ENCODE measurements at regions not wholly inside any gene's neighbourhood (a gene's known extent, or its start where the extent isn't known, plus 50 kb on each side); places are given as distances from the start of the nearest gene placed in this dataset.
A peak's percentile ranks its signal among the peaks of the same experiment; 100 is the strongest.

GRCh38 chr2:18077231-18077630 is 198.8 kb downstream of the KCNS3 start:
- intact Hi-C loops (cut with micrococcal nuclease), result no loop called here
- Mint-ChIP-seq H3K27ac (no peak overlapping the region), H3K9me3 (peaks cover 0 to 6% (median 0%) of the 10 kb centered on the region in 11 donors), H3K36me3 (no peaks in the 10 kb centered on the region), H3K4me3 (no peak overlapping the region), H3K27me3 (peaks cover 0 to 10% (median 7%) of the 10 kb centered on the region in 5 donors), H3K4me1 (peaks cover 0 to 16% (median 2%) of the 10 kb centered on the region in 7 donors)
- ChIA-PET CTCF (no interaction called here), POLR2A (no interaction called here)
- ATAC-seq (no peak), DNase-seq (no peak)
- H3K27me3 ChIP-seq (ENCODE audit: control insufficient read depth in 2 of 2, insufficient read depth in 2 of 2, low read length in 2 of 2), result no peaks in the 10 kb centered on the region
- no peak overlapping the region for H3K27ac ChIP-seq (ENCODE audit: low read depth, low read length)
- no peak overlapping the region for H3K4me3 ChIP-seq (ENCODE audit: low read length)
- no peaks in the 10 kb centered on the region for H3K36me3 ChIP-seq (ENCODE audit: control insufficient read depth in 2 of 3, insufficient read depth in 3 of 3, low read length in 3 of 3)
- H3K9me3 ChIP-seq (ENCODE audit: control insufficient read depth in 2 of 3, low read length in 3 of 3), result no peaks in the 10 kb centered on the region
- H3K4me1 ChIP-seq (ENCODE audit: control insufficient read depth in 2 of 2, insufficient read depth in 2 of 2, low read length in 2 of 2), result no peaks in the 10 kb centered on the region

- Histone ChIP-seq H3K9me3 (ENCODE audit: control insufficient read depth in 2 of 3, low read length in 3 of 3) (no peaks in the 10 kb centered on the region), H3K4me1 (ENCODE audit: control insufficient read depth in 2 of 2, insufficient read depth in 2 of 2, low read length in 2 of 2) (no peaks in the 10 kb centered on the region), H3K36me3 (ENCODE audit: control insufficient read depth in 2 of 3, insufficient read depth in 3 of 3, low read length in 3 of 3) (no peaks in the 10 kb centered on the region), H3K27ac (ENCODE audit: low read depth, low read length) (no peak overlapping the region), H3K4me3 (ENCODE audit: low read length) (no peak overlapping the region), H3K27me3 (ENCODE audit: control insufficient read depth in 2 of 2, insufficient read depth in 2 of 2, low read length in 2 of 2) (no peaks in the 10 kb centered on the region)
- CTCF ChIA-PET, result no interaction called here
- H3K4me3 Mint-ChIP-seq, result no peak overlapping the region
- no peak for ATAC-seq
- POLR2A ChIA-PET, result no interaction called here
- intact Hi-C loops (cut with micrococcal nuclease), result no loop called here
- peaks cover 0 to 5% (median 0%) of the 10 kb centered on the region in 11 donors for H3K9me3 Mint-ChIP-seq
- DNase-seq, result no peak
- H3K27me3 Mint-ChIP-seq, result peaks cover 2 to 20% (median 14%) of the 10 kb centered on the region in 5 donors
- no peak overlapping the region for H3K27ac Mint-ChIP-seq
- no peaks in the 10 kb centered on the region for H3K36me3 Mint-ChIP-seq
- peaks cover 0 to 16% (median 2%) of the 10 kb centered on the region in 7 donors for H3K4me1 Mint-ChIP-seq
Observed at GRCh38 chr2:18074476-18074875, 196.0 kb downstream of the KCNS3 start.

- ChIA-PET POLR2A (no interaction called here), CTCF (no interaction called here)
- ATAC-seq (no peak), DNase-seq (no peak)
- no peaks in the 10 kb centered on the region for H3K36me3 ChIP-seq (ENCODE audit: control insufficient read depth in 2 of 3, insufficient read depth in 3 of 3, low read length in 3 of 3)
- H3K27ac ChIP-seq (ENCODE audit: low read depth, low read length), result no peak overlapping the region
- Mint-ChIP-seq H3K27ac (no peak overlapping the region), H3K36me3 (no peaks in the 10 kb centered on the region), H3K9me3 (peaks cover 0 to 5% (median 0%) of the 10 kb centered on the region in 11 donors), H3K4me3 (no peak overlapping the region), H3K4me1 (peaks cover 0 to 14% (median 2%) of the 10 kb centered on the region in 7 donors), H3K27me3 (peaks cover 3 to 20% (median 17%) of the 10 kb centered on the region in 5 donors)
- H3K4me1 ChIP-seq (ENCODE audit: control insufficient read depth in 2 of 2, insufficient read depth in 2 of 2, low read length in 2 of 2), result no peaks in the 10 kb centered on the region
- intact Hi-C loops (cut with micrococcal nuclease), result no loop called here
- no peaks in the 10 kb centered on the region for H3K9me3 ChIP-seq (ENCODE audit: control insufficient read depth in 2 of 3, low read length in 3 of 3)
- H3K27me3 ChIP-seq (ENCODE audit: control insufficient read depth in 2 of 2, insufficient read depth in 2 of 2, low read length in 2 of 2), result no peaks in the 10 kb centered on the region
- H3K4me3 ChIP-seq (ENCODE audit: low read length), result no peak overlapping the region
Observed at GRCh38 chr2:18073601-18074000, 195.1 kb downstream of the KCNS3 start.

GRCh38 chr2:18067588-18068384 is 189.3 kb downstream of the KCNS3 start:
- Histone ChIP-seq H3K27ac (ENCODE audit: low read depth, low read length) (no peak overlapping the region), H3K27me3 (ENCODE audit: control insufficient read depth in 2 of 2, insufficient read depth in 2 of 2, low read length in 2 of 2) (no peaks in the 10 kb centered on the region), H3K36me3 (ENCODE audit: control insufficient read depth in 2 of 3, insufficient read depth in 3 of 3, low read length in 3 of 3) (no peaks in the 10 kb centered on the region), H3K4me1 (ENCODE audit: control insufficient read depth in 2 of 2, insufficient read depth in 2 of 2, low read length in 2 of 2) (no peaks in the 10 kb centered on the region), H3K9me3 (ENCODE audit: control insufficient read depth in 2 of 3, low read length in 3 of 3) (no peaks in the 10 kb centered on the region), H3K4me3 (ENCODE audit: low read length) (no peak overlapping the region)
- Mint-ChIP-seq H3K27me3 (peaks cover 3 to 37% (median 16%) of the 10 kb centered on the region in 5 donors), H3K4me1 (no peaks in the 10 kb centered on the region), H3K9me3 (peaks cover 0 to 3% (median 0%) of the 10 kb centered on the region in 11 donors), H3K4me3 (no peak overlapping the region), H3K36me3 (no peaks in the 10 kb centered on the region), H3K27ac (peak overlapping the region in 1 of 9 donors; percentile 11)
- DNase-seq, result no peak
- intact Hi-C loops (cut with micrococcal nuclease), result no loop called here
- CTCF ChIA-PET, result no interaction called here
- POLR2A ChIA-PET, result no interaction called here
- no peak for ATAC-seq

- Mint-ChIP-seq H3K4me1 (no peaks in the 10 kb centered on the region), H3K9me3 (peaks cover 0 to 3% (median 0%) of the 10 kb centered on the region in 11 donors), H3K27me3 (peaks cover 3 to 35% (median 13%) of the 10 kb centered on the region in 5 donors), H3K4me3 (no peak overlapping the region), H3K36me3 (no peaks in the 10 kb centered on the region), H3K27ac (no peak overlapping the region)
- DNase-seq (no peak), ATAC-seq (no peak)
- ChIA-PET POLR2A (no interaction called here), CTCF (no interaction called here)
- no peaks in the 10 kb centered on the region for H3K36me3 ChIP-seq (ENCODE audit: control insufficient read depth in 2 of 3, insufficient read depth in 3 of 3, low read length in 3 of 3)
- no peaks in the 10 kb centered on the region for H3K9me3 ChIP-seq (ENCODE audit: control insufficient read depth in 2 of 3, low read length in 3 of 3)
- no peaks in the 10 kb centered on the region for H3K4me1 ChIP-seq (ENCODE audit: control insufficient read depth in 2 of 2, insufficient read depth in 2 of 2, low read length in 2 of 2)
- no peak overlapping the region for H3K27ac ChIP-seq (ENCODE audit: low read depth, low read length)
- no peaks in the 10 kb centered on the region for H3K27me3 ChIP-seq (ENCODE audit: control insufficient read depth in 2 of 2, insufficient read depth in 2 of 2, low read length in 2 of 2)
- H3K4me3 ChIP-seq (ENCODE audit: low read length), result no peak overlapping the region
- intact Hi-C loops (cut with micrococcal nuclease), result no loop called here
Observed at GRCh38 chr2:18066894-18067293, 188.4 kb downstream of the KCNS3 start.

- H3K27ac ChIP-seq (ENCODE audit: low read depth, low read length), result no peak overlapping the region
- ATAC-seq (no peak), DNase-seq (no peak)
- Mint-ChIP-seq H3K4me3 (no peak overlapping the region), H3K27me3 (peaks cover 3 to 32% (median 13%) of the 10 kb centered on the region in 5 donors), H3K9me3 (peaks cover 0 to 6% (median 0%) of the 10 kb centered on the region in 11 donors), H3K4me1 (no peaks in the 10 kb centered on the region), H3K27ac (no peak overlapping the region), H3K36me3 (no peaks in the 10 kb centered on the region)
- ChIA-PET CTCF (no interaction called here), POLR2A (no interaction called here)
- no peaks in the 10 kb centered on the region for H3K4me1 ChIP-seq (ENCODE audit: control insufficient read depth in 2 of 2, insufficient read depth in 2 of 2, low read length in 2 of 2)
- H3K9me3 ChIP-seq (ENCODE audit: control insufficient read depth in 2 of 3, low read length in 3 of 3), result no peaks in the 10 kb centered on the region
- H3K36me3 ChIP-seq (ENCODE audit: control insufficient read depth in 2 of 3, insufficient read depth in 3 of 3, low read length in 3 of 3), result no peaks in the 10 kb centered on the region
- intact Hi-C loops (cut with micrococcal nuclease), result no loop called here
- H3K27me3 ChIP-seq (ENCODE audit: control insufficient read depth in 2 of 2, insufficient read depth in 2 of 2, low read length in 2 of 2), result no peaks in the 10 kb centered on the region
- no peak overlapping the region for H3K4me3 ChIP-seq (ENCODE audit: low read length)
Observed at GRCh38 chr2:18066066-18066465, 187.6 kb downstream of the KCNS3 start.

- Histone ChIP-seq H3K9me3 (ENCODE audit: control insufficient read depth in 2 of 3, low read length in 3 of 3) (no peaks in the 10 kb centered on the region), H3K36me3 (ENCODE audit: control insufficient read depth in 2 of 3, insufficient read depth in 3 of 3, low read length in 3 of 3) (no peaks in the 10 kb centered on the region), H3K4me3 (ENCODE audit: low read length) (no peak overlapping the region), H3K27me3 (ENCODE audit: control insufficient read depth in 2 of 2, insufficient read depth in 2 of 2, low read length in 2 of 2) (no peaks in the 10 kb centered on the region), H3K27ac (ENCODE audit: low read depth, low read length) (no peak overlapping the region), H3K4me1 (ENCODE audit: control insufficient read depth in 2 of 2, insufficient read depth in 2 of 2, low read length in 2 of 2) (no peaks in the 10 kb centered on the region)
- no peak overlapping the region for H3K4me3 Mint-ChIP-seq
- no peak for ATAC-seq
- no peaks in the 10 kb centered on the region for H3K36me3 Mint-ChIP-seq
- no peaks in the 10 kb centered on the region for H3K4me1 Mint-ChIP-seq
- H3K9me3 Mint-ChIP-seq, result peaks cover 0 to 6% (median 0%) of the 10 kb centered on the region in 11 donors
- peaks cover 2 to 25% (median 9%) of the 10 kb centered on the region in 5 donors for H3K27me3 Mint-ChIP-seq
- POLR2A ChIA-PET, result no interaction called here
- intact Hi-C loops (cut with micrococcal nuclease), result no loop called here
- no peak for DNase-seq
- CTCF ChIA-PET, result no interaction called here
- H3K27ac Mint-ChIP-seq, result no peak overlapping the region
Observed at GRCh38 chr2:18065249-18065648, 186.8 kb downstream of the KCNS3 start.
